Body of pancreas (tissue), 4 donors: ENCODE measurements at regions not wholly inside any gene's neighbourhood (a gene's known extent, or its start where the extent isn't known, plus 50 kb on each side); places are given as distances from the start of the nearest gene placed in this dataset.

Source experiments
- ATAC-seq: fragments of 150-250 bp; one replicate; pipeline ENCODE4 v1.9.1; 2016
- DNase-seq, 4 donors: peaks; one replicate each; pipeline ENCODE4 v3.0.0-alpha.2; 2019
- H3K27ac ChIP-seq, 4 donors: fragments of 200-600 bp; sonication (generic); 1 replicate in 3 of 4; 2 replicates in 1 of 4; pipeline versions ENCODE4 v1.5.1 to v1.6.1; 2016 to 2019; ENCODE audit warnings: mild to moderate bottlenecking in 1 of 4, mixed read lengths in 1 of 4, moderate library complexity in 1 of 4
- H3K27me3 ChIP-seq, 2 donors: fragments of 200-600 bp; sonication (generic); one replicate each; pipeline ENCODE4 v1.6.0; 2016; ENCODE audit warnings: mild to moderate bottlenecking in 1 of 2
- H3K36me3 ChIP-seq, 2 donors: fragments of 200-600 bp; sonication (generic); replicated peaks in 1 of 2; 2 replicates each; pipeline ENCODE4 v1.5.1; 2016; ENCODE audit warnings: low read depth in 2 of 2; ENCODE audit not compliant: insufficient read depth in 1 of 2
- H3K4me1 ChIP-seq: fragments of 200-600 bp; sonication (generic); one replicate; pipeline ENCODE4 v1.6.0; 2016
- H3K4me3 ChIP-seq, 2 donors: fragments of 200-600 bp; sonication (generic); 1 replicate in 1 of 2; 2 replicates in 1 of 2; pipeline ENCODE4 v1.5.1; 2016 to 2019
- H3K9me3 ChIP-seq, 3 donors: fragments of 200-600 bp; sonication (generic); 1 replicate in 2 of 3; 2 replicates in 1 of 3; pipeline ENCODE4 v1.5.1; 2016
- POLR2A ChIP-seq, 3 donors: fragments of 450-650 bp; IDR thresholded peaks; one replicate each; pipeline ENCODE4 v1.6.1; 2016; ENCODE audit warnings: antibody characterized with exemption in 3 of 3, mild to moderate bottlenecking in 2 of 3
- WGBS, 2 donors: methylation state at CpG; one replicate each; pipeline ENCODE4 v1.1.5; 2017; 5-methylcytosine and 5-hydroxymethylcytosine counted together
- intact Hi-C: fragments of 100-400 bp; cut with DNase I; formaldehyde crosslinking; loops from one replicate; pipeline ENCODE4 v1.15.1; 2023
- TF ChIP-seq, protein P1 (sequence below), 7 experiments: fragments of 450-650 bp in 4 of 7; fragments of 200-600 bp in 3 of 7; sonication (generic) in 3 of 7; IDR thresholded peaks; one replicate each; pipeline ENCODE4 v1.5.1; 2016 to 2019; ENCODE audit warnings: antibody characterized with exemption in 7 of 7

DNA sequence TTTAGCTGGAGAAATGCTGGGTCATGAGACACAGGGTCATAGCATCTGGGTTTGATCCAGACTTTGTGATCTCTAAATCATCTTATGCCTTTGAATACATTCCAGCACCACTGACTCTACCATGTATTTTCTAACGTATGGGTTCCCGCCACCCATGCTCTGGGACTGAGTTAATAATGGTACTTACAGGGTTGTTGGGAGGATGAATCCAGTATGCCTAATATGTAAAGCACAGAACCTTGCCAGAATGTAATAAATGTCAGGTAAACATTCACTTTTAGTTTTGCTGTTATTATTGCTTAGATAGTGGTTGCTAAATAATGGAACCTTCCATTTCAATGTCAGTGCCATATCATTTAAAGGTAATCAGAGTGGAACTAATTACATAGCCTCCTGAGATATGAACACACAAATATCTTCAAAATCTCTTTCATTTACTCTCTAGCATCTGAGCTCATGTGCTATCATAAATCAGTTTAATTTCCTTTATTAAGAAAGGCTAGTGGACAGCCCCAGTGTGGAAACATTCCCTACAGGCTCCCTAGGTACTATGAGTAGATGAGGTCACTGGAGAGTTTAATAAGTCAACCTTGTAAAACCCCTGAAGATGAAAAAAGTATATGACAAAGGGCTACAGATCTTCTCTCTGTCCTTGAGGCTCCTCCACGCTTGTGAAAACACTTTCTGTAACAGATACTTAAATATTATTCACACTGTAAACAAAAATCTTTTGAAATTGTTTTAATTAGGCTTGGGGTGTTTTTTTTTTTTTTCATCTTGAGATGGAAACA, 226.6 kb downstream of the ALDH8A1 start:
- ATAC-seq (no peak), DNase-seq (no peak)
- H3K4me1 ChIP-seq = no peaks in the 10 kb centered on the region
- no peaks in the 10 kb centered on the region for H3K27me3 ChIP-seq
- H3K27ac ChIP-seq = peak overlapping the region in 1 of 4 donors; percentile 38
- H3K9me3 ChIP-seq = no peaks in the 10 kb centered on the region
- 74 to 79% methylated on average over 3 of the region's 3 CpGs for WGBS, 2 donors
- no peak overlapping the region for H3K4me3 ChIP-seq
- no peak for TF ChIP-seq POLR2A (IDR thresholded peaks at IDR 0.05)
- TF ChIP-seq, protein P1, sequence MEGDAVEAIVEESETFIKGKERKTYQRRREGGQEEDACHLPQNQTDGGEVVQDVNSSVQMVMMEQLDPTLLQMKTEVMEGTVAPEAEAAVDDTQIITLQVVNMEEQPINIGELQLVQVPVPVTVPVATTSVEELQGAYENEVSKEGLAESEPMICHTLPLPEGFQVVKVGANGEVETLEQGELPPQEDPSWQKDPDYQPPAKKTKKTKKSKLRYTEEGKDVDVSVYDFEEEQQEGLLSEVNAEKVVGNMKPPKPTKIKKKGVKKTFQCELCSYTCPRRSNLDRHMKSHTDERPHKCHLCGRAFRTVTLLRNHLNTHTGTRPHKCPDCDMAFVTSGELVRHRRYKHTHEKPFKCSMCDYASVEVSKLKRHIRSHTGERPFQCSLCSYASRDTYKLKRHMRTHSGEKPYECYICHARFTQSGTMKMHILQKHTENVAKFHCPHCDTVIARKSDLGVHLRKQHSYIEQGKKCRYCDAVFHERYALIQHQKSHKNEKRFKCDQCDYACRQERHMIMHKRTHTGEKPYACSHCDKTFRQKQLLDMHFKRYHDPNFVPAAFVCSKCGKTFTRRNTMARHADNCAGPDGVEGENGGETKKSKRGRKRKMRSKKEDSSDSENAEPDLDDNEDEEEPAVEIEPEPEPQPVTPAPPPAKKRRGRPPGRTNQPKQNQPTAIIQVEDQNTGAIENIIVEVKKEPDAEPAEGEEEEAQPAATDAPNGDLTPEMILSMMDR (IDR thresholded peaks at IDR 0.05) = no peak
- intact Hi-C loops = no loop called here
- no peaks in the 10 kb centered on the region for H3K36me3 ChIP-seq

DNA sequence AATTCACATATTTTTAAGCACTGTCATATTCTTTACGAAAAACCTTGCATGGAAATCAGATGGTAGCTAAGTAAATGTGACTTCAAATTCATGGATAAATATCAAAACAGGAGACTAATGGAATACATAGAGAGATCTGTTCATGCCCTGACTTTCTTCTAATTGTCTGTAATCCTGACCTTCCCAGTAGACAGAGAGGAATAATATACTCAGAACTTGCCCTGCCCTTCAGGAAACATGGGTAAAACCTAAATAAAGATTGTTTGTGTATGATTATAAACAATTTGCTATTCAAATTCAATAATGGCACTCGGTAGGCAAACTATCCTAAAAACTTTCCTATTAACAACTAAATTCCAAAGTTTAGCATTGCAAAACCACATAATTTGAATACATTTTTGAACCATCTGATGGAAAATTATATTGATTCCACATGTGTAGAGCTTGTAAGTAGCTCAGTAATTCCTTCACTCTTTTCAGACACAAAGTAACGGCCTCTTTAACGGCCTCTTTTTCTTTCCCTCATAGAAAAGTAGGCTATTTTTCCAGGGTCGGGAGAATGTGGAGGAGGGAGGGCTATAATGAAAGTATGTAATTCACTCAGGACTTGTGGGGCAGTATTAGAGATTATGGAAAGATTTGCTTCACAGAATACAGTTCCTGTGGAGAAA, 227.6 kb downstream of the ALDH8A1 start:
- ATAC-seq (no peak), DNase-seq (no peak)
- TF ChIP-seq POLR2A (IDR thresholded peaks at IDR 0.05) = no peak
- TF ChIP-seq, protein P1 (IDR thresholded peaks at IDR 0.05) = no peak
- intact Hi-C loops = no loop called here
- Histone ChIP-seq H3K36me3 (no peaks in the 10 kb centered on the region), H3K4me3 (no peak overlapping the region), H3K27ac (no peak overlapping the region), H3K9me3 (no peaks in the 10 kb centered on the region), H3K27me3 (no peaks in the 10 kb centered on the region), H3K4me1 (no peaks in the 10 kb centered on the region)
- 66 to 75% methylated on average over 5 of the region's 5 CpGs for WGBS, 2 donors

DNA sequence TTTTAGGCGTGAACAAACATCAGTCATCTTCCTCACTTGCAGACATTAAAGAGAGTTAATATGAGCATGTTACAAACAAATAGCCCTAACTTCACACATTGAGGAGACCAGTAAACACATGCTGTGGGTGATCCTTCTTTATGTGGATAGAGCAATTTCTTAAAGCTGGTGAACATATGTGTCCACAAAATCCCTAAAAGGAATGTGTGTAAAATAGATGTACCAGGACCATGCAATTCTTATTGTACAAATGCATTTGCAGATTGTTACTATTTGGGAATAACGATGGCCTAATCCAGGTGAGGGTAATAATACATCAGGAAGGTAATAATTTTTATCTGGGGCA, 228.9 kb downstream of the ALDH8A1 start:
- ATAC-seq = no peak
- TF ChIP-seq, protein P1 (IDR thresholded peaks at IDR 0.05) = no peak
- no peak for TF ChIP-seq POLR2A (IDR thresholded peaks at IDR 0.05)
- 72 to 81% methylated on average over 2 of the region's 2 CpGs for WGBS, 2 donors
- H3K27me3 ChIP-seq = no peaks in the 10 kb centered on the region
- H3K27ac ChIP-seq = no peak overlapping the region
- intact Hi-C loops = no loop called here
- H3K4me3 ChIP-seq = no peak overlapping the region
- H3K9me3 ChIP-seq = no peaks in the 10 kb centered on the region
- no peaks in the 10 kb centered on the region for H3K36me3 ChIP-seq
- H3K4me1 ChIP-seq = no peaks in the 10 kb centered on the region
- DNase-seq = no peak

DNA sequence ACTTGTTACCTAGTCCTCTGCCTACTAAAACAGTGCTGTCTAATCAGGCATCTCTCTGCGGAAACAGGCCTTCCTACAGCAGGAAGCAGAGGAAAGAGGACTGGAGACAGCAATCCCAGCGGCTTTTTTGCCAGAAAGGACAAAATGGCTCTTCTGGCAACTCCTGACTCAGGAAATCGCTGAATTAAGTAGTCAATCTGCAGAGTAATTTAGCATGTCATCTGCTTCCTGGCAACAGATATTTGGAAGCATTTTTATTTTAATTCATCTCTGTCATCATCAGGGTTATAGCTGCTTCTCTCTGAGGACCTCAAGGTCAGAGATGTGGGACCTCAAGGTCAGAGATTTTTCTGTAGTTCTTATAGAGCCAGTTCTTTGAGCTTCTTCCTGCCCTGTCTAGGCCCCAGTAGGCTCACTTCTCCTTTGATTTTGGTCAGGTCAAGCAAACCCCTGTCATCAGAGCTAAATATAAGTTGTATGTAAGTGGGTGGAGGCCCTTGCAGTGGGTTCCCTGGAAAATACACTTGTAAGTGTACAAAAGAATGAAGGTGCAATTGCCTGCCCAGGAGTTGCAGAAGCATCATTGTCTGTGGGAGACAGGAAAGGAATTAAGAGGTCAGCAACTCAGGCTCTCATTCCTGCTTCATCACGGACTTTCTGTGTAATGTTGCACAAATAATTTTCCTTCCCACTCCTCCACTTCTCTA, 229.4 kb downstream of the ALDH8A1 start:
- 46 to 73% methylated on average over 4 of the region's 4 CpGs for whole genome bisulfite sequencing, 2 donors

More for the DNA sequence above, 229.4 kb downstream of the ALDH8A1 start:
- Histone ChIP-seq H3K4me3 (no peak overlapping the region), H3K36me3 (no peaks in the 10 kb centered on the region), H3K27me3 (no peaks in the 10 kb centered on the region), H3K9me3 (no peaks in the 10 kb centered on the region), H3K27ac (peak overlapping the region in 2 of 4 donors; percentile 10 to 47), H3K4me1 (no peaks in the 10 kb centered on the region)
- DNase-seq (peak in 1 of 4 donors; percentile 25), ATAC-seq (peak; percentile 35)
- no peak for TF ChIP-seq POLR2A (IDR thresholded peaks at IDR 0.05)
- TF ChIP-seq, protein P1 (IDR thresholded peaks at IDR 0.05) = no peak
- intact Hi-C loops = no loop called here
